ENCODE measurements at regions not wholly inside any gene's neighbourhood (a gene's known extent, or its start where the extent isn't known, plus 50 kb on each side); places are given as distances from the start of the nearest gene placed in this dataset.

- intact Hi-C loops (cut with micrococcal nuclease): no loop called here
- BruUV-seq (replicated peaks): no TSS peak
- H4K20me1 ChIP-seq (ENCODE audit: low read length): no peaks in the 10 kb centered on the region
- H3K4me1 ChIP-seq (ENCODE audit: insufficient read depth, low read length): no peaks in the 10 kb centered on the region
- H3K9ac ChIP-seq (ENCODE audit: low read length): no peak overlapping the region
- ATAC-seq (no peak), DNase-seq (no peak)
- H2AFZ ChIP-seq (ENCODE audit: low read length): no peak overlapping the region
- no peak overlapping the region for H3K27ac ChIP-seq (ENCODE audit: low read length)
- no peaks in the 10 kb centered on the region for H3F3A ChIP-seq (ENCODE audit: low read length, unreplicated experiment)
- POLR2A ChIA-PET (ENCODE audit: unreplicated experiment): no interaction called here
- no peaks in the 10 kb centered on the region for H3K9me2 ChIP-seq (replicated peaks; ENCODE audit: low read length)
- no peaks in the 10 kb centered on the region for H3K79me2 ChIP-seq (ENCODE audit: low read length)
- H3K9me3 ChIP-seq (ENCODE audit: low read length): no peaks in the 10 kb centered on the region
- H3K4me2 ChIP-seq (ENCODE audit: low read length): no peak overlapping the region
- no peaks in the 10 kb centered on the region for H3K36me3 ChIP-seq (ENCODE audit: low read depth, low read length)
- H3K27me3 ChIP-seq (ENCODE audit: low read length): peaks cover 63% of the 10 kb centered on the region
- no peak overlapping the region for H3K4me3 ChIP-seq (ENCODE audit: low read length)
- TF ChIP-seq CTCF (conservative IDR thresholded peaks at IDR 0.05; ENCODE audit: low read depth, low read length) (no peak), EZH2phosphoT487 (IDR thresholded peaks at IDR 0.05; ENCODE audit: borderline replicate concordance, low read length) (no peak), EZH2 (IDR thresholded peaks at IDR 0.05; ENCODE audit: low read length, unreplicated experiment) (no peak)
- CTCF ChIA-PET: no interaction called here
These were observed 82.2 kb upstream of the SIX3 start for GRCh38 chr2:44859337-44859736.

- TF ChIP-seq EZH2phosphoT487 (IDR thresholded peaks at IDR 0.05; ENCODE audit: borderline replicate concordance, low read length) (no peak), EZH2 (IDR thresholded peaks at IDR 0.05; ENCODE audit: low read length, unreplicated experiment) (no peak), CTCF (conservative IDR thresholded peaks at IDR 0.05; ENCODE audit: low read depth, low read length) (no peak)
- ChIA-PET POLR2A (ENCODE audit: unreplicated experiment) (no interaction called here), CTCF (no interaction called here)
These were observed 75.3 kb upstream of the SIX3 start for GRCh38 chr2:44866152-44866551.

GRCh38 chr2:44869761-44870160, 71.7 kb upstream of the SIX3 start:
- no peak for TF ChIP-seq EZH2phosphoT487 (IDR thresholded peaks at IDR 0.05; ENCODE audit: borderline replicate concordance, low read length)
- no peak for TF ChIP-seq CTCF (conservative IDR thresholded peaks at IDR 0.05; ENCODE audit: low read depth, low read length)
- TF ChIP-seq EZH2 (IDR thresholded peaks at IDR 0.05; ENCODE audit: low read length, unreplicated experiment): no peak
- POLR2A ChIA-PET (ENCODE audit: unreplicated experiment): no interaction called here
- Histone ChIP-seq H3F3A (ENCODE audit: low read length, unreplicated experiment) (no peaks in the 10 kb centered on the region), H3K36me3 (ENCODE audit: low read depth, low read length) (no peaks in the 10 kb centered on the region), H3K4me3 (ENCODE audit: low read length) (no peak overlapping the region), H3K27ac (ENCODE audit: low read length) (no peak overlapping the region), H3K9me3 (ENCODE audit: low read length) (no peaks in the 10 kb centered on the region), H3K4me1 (ENCODE audit: insufficient read depth, low read length) (no peaks in the 10 kb centered on the region), H3K9ac (ENCODE audit: low read length) (no peak overlapping the region), H4K20me1 (ENCODE audit: low read length) (no peaks in the 10 kb centered on the region), H2AFZ (ENCODE audit: low read length) (no peak overlapping the region), H3K4me2 (ENCODE audit: low read length) (no peak overlapping the region), H3K9me2 (replicated peaks; ENCODE audit: low read length) (no peaks in the 10 kb centered on the region), H3K79me2 (ENCODE audit: low read length) (no peaks in the 10 kb centered on the region), H3K27me3 (ENCODE audit: low read length) (peaks cover 80% of the 10 kb centered on the region)
- no peak for DNase-seq
- no peak for ATAC-seq
- CTCF ChIA-PET: no interaction called here
- intact Hi-C loops (cut with micrococcal nuclease): no loop called here
- no TSS peak for BruUV-seq (replicated peaks)

More at GRCh38 chr2:44866152-44866551, 75.3 kb upstream of the SIX3 start:
- Histone ChIP-seq H3K4me3 (ENCODE audit: low read length) (no peak overlapping the region), H3F3A (ENCODE audit: low read length, unreplicated experiment) (no peaks in the 10 kb centered on the region), H3K36me3 (ENCODE audit: low read depth, low read length) (no peaks in the 10 kb centered on the region), H3K4me1 (ENCODE audit: insufficient read depth, low read length) (no peaks in the 10 kb centered on the region), H3K27me3 (ENCODE audit: low read length) (peaks cover 89% of the 10 kb centered on the region), H3K27ac (ENCODE audit: low read length) (no peak overlapping the region), H3K4me2 (ENCODE audit: low read length) (no peak overlapping the region), H3K9me2 (replicated peaks; ENCODE audit: low read length) (no peaks in the 10 kb centered on the region), H3K9ac (ENCODE audit: low read length) (no peak overlapping the region), H3K9me3 (ENCODE audit: low read length) (no peaks in the 10 kb centered on the region), H3K79me2 (ENCODE audit: low read length) (no peaks in the 10 kb centered on the region), H4K20me1 (ENCODE audit: low read length) (no peaks in the 10 kb centered on the region), H2AFZ (ENCODE audit: low read length) (no peak overlapping the region)
- no peak for ATAC-seq
- no peak for DNase-seq
- BruUV-seq (replicated peaks): no TSS peak
- intact Hi-C loops (cut with micrococcal nuclease): no loop called here

All from PC-3 (cell line).